ENCODE measurements at regions not wholly inside any gene's neighbourhood (a gene's known extent, or its start where the extent isn't known, plus 50 kb on each side); places are given as distances from the start of the nearest gene placed in this dataset.

DNA sequence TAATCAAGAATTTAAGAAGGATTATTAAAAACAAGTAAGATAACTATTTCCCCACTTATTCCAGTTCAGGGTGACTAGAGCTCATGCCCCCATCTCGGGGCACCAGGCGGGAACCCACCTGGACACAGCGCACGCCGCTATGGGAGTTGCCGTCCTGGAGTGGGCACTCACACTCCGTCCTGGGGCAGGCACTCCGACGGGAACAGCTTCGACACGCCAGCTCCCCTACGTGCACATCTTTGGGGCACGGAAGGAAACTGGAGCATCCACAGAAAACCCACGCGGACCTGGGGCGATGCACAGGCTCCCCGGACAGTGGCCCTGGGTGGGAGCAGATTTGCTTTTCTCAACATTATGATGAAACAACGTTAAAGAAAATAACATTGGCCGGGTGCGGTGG is 52.0 kb upstream of the GATA5 start:
- FAIRE-seq, result no peak
- DNase-seq (ENCODE audit: extremely low spot score, insufficient read length, low read depth), result no peak

DNA sequence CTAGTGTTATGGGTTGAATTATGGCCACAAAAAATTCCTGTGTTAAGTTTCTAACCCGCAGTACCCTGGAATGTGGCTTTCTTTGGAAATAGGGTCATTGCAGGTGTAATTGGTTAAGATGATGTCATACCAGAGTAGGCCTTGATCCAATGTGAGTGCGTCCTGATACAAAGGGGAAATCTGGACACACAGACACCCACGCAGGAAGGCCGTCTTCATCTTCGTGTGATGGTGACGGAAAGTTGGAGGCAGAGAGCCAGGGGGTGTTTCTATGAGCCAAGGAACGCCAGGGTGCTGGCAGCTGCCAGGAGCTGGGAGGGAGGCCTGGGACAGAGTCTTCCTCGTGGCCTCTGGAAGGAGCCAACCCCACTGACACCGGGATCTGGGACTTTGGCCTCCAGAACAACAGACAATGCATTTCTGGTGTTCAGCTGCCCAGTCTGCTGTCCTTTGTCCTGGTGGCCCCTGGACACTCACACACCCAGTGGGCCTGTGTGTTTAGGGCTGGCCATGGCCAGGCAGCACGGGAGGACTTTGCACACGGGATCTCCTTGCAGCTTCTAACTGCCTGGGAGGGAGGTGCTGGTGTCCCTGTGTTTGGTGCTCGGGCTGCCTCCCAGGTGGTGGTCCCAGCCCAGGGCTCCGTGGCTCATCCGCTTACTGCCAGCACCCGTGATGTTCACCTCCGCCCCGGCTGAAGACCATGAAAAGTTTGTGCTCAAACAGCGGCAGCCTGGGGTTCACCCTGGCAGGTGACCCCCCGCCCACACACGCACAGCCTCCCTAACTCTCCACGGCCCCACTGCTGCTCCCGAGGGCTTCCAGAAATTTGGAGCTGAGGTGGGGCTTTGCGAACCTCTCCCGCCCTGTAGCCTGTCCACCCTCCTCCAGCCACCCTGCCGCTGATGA is 53.4 kb upstream of the GATA5 start:
- FAIRE-seq (no peak), DNase-seq (ENCODE audit: extremely low spot score, insufficient read length, low read depth) (no peak)

- DNase-seq (ENCODE audit: extremely low spot score, insufficient read length, low read depth) (no peak), FAIRE-seq (no peak)
These were observed 54.3 kb upstream of the GATA5 start for GRCh38 chr20:62529896-62530642.

DNA sequence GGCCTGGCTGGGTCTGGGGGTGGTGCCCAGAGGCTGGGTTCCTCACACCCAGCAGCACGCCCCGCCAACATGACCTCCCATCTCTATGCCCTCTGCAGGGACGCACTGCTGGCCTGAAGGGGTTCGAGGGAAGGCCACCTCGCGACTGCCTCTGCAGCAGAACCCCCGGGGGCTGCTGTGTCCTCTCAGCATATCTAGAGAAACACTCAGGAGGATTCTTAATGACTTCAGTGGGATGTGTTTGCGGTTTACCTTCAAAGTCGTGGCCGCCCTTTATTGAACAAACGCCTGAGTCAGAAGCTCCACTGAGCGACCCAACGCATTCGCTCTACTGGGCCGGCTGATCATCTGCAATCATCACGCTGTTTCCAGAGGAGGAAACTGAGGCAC is 54.8 kb upstream of the GATA5 start:
- DNase-seq (ENCODE audit: extremely low spot score, insufficient read length, low read depth) (no peak), FAIRE-seq (no peak)

DNA sequence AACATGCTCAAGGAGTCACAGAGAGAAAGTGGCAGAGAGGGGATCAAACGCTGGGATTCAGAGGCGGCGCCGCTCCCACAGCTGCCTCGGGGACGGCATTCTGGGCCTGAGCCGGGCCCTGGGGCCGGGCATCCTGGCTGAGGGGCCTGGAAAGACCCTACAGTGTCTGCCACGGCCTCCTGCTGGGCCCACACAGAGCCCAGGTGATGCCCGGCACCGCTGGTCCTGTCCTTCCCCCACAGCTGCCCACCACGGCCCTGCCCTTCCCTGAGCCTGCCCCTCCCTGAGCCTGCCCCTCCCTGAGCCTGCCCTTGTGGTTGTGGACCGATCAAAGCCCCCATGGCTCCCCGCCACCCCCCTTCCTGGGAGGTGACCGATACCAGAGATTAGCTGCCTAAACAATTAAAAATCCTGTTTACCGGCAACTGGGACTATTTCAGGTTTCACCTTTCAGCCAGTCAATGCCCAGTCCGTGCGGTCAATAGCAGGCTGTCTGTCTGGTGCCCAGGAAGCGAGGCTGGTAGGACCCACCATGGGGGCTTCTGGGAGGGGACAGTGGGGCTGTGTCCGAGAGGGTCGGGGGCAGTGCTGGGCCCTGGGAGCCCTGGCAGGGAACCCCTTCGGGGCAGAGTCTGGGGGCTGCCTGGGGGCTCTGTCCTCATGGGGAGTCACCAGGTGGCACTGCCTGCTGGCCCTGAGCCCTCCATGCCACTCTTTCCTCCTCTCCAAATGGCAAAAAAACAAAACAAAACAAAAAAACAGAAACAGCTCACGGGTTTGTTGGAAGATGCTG is 55.4 kb upstream of the GATA5 start:
- FAIRE-seq (no peak), DNase-seq (ENCODE audit: extremely low spot score, insufficient read length, low read depth) (no peak)

- DNase-seq (ENCODE audit: extremely low spot score, insufficient read length, low read depth), result no peak
- FAIRE-seq, result no peak
These were observed 57.1 kb upstream of the GATA5 start for GRCh38 chr20:62532921-62533320.

GRCh38 chr20:62533591-62534495 is 58.0 kb upstream of the GATA5 start:
- FAIRE-seq (no peak), DNase-seq (ENCODE audit: extremely low spot score, insufficient read length, low read depth) (no peak)

DNA sequence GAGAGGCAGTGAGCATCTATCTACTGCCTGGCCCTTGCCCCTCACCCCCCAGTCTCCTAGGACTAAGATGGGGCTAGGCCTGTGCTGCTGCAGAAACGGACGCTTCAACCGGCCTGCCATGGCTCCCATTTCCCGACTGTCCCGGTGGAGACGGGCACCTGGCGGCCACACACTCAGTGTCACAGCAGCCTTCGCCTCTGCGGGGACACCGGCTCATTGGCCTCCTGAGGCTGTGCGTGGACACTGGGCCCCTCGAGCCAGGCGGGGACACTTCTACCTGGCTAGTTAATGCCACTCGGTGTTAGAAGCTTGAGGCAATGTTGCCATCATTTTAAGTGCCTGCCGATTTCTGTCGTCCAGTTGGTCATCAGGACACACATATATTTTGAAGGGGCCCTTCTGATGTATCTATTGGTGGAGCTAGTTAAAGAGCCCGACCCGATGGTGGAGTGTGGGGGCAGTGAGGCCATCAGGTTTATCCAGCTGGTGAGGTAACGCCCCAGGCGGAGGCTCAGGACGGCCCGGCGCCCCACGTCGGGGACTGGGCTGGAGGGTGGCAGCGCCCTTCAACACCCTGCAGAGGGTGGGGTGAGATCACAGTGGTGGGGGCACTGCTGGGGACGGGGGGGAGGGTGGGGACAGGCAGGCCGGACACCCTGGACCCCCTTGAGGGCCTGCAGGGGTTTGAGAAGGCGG is 58.9 kb upstream of the GATA5 start:
- FAIRE-seq (no peak), DNase-seq (ENCODE audit: extremely low spot score, insufficient read length, low read depth) (no peak)

DNA sequence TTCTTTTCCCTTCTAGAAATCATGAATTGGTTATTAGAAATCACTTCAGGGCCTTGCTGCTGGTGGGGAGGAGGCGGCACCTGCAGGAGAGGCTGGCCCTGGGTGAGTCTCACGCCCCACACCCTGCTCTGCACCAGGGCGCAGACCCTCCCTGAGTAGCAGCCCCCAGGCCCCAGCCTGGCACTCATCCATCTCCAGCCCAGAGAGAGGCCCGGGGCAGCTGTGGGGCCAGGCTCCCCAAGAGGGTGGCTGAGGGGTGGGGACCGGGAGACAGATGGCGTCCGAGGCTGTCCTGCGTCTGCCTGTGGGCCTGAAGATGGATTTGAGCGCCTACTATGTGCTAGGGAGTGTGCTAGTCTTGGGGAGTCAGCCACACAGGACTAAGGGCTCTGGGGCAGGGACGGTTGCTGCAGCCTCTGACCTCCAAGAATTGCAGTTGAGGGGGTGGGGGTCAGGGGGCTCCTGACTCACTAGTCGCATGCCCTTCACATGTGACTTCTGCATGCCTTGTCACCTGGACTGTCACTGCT is 59.6 kb upstream of the GATA5 start:
- DNase-seq (ENCODE audit: extremely low spot score, insufficient read length, low read depth) (no peak), FAIRE-seq (no peak)

DNA sequence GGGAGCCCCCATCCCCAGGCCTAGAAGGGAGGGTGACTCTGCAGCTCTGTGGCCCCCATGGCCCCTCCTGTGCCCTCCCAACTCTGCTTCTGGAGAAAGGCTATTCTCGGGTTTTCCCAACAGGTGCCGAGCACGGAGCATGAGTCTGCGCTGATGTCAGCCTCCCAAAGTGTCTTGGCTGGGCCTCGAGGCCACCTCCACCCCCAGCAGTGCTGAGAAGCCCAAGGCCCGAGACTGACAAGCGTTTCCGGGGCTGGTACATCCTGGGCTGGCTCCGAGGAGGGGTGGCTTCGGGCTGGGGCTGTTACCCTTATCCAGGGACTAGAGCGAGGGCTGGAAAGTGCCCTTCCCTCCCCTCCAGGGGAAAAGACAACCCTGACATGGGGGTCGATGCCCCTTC is 60.2 kb upstream of the GATA5 start:
- DNase-seq (ENCODE audit: extremely low spot score, insufficient read length, low read depth) (no peak), FAIRE-seq (no peak)

DNA sequence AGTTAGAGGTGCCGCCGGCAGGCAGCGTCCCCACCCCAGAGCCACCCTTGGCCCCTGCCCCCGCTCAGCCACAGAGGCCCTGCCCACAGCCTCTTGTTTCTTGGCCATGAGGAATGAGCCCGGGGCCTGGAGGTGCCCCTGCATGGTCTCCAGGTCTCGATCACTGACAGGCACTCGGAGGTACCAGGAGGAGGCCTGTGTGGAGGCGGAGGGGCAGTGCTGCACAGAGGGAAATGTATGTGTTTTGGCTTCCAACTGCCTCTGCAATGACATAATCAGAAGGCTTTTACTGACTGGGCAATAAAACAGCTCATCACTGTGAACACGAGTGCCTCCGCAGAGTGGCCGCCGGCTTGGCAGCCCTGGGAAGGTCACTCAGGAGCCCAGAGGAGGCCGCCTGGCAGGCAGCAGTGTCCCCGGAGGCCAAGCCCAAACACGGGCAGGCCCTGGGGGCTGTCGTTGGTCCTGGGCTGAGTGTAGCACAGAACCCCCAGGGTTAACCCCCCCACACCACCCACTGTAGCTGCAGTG is 61.1 kb upstream of the GATA5 start:
- no peak for DNase-seq (ENCODE audit: extremely low spot score, insufficient read length, low read depth)
- FAIRE-seq, result no peak

DNA sequence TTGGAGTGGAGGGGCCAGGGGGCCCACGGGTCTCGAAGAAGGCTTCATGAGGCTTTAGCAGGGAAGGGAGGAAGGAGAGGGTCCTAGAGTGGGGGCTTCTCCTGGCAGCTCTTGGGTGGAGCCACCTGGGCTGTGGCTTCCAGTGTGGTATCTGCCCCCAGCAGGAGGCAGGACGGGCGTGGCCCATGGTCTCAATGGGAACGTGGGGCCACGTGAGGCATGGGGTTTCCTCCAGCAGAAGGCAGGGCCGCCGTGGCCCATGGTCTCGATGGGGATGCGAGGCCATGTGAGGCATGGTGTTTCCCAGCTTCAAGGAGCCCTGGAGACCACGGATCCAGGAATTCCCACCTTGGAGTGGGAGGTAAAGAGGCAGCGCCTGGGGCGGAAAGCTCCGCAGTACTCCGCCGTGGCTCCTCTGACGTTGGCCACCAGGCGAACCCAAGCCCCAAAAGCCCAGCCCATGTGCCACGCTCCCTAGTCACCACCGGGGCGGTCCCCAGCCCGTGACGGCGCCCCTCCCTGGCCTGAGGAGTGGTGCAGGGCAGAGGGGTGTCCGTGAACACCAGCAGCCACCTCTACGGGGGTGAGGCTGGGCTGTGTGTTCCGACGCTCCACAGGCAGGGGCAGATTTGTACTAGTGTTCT is 62.0 kb upstream of the GATA5 start:
- DNase-seq (ENCODE audit: extremely low spot score, insufficient read length, low read depth) (no peak), FAIRE-seq (no peak)

DNA sequence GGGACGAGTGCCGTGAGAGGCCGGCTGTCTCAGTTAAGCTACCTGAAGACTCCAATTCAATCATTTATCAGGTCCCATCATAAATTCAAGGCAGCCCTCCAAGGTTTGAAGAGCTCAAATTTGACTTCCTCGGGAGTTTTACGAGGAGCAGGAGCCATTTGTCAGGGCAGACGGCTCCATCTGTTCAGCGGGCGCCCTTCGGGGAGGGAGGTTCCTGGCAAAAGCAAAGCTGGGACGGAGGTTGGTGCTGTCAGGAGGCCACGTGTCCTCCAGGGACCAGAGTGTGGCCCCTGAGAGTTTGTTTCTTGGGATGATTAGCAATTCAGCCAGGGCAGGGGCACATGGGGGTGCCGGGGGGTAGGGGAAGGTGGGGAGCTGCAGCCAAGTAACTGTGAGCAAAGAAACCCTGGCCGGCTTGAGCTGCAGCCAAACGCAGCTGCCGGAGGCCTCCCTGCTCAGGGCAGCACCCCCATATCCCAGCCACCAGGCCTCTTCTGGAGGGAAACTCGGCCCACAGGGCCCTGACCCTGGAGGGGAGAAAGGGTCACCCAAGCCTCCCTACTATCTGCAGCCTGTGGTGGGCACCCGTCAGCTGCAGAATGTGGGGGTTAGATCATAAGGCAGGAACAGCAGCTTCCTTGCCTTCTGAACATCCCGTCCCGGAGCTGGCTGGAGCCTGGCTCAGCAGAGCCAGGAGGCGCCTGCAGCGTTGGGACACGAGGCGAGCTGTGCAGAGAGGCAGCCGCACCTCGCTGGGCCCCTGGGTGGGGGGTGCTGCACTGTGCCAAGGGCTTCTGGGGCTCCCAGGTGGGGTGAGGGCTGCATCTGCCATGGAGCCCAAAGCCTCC is 63.6 kb upstream of the GATA5 start:
- FAIRE-seq, result no peak
- no peak for DNase-seq (ENCODE audit: extremely low spot score, insufficient read length, low read depth)

GRCh38 chr20:62540504-62540903 is 64.7 kb upstream of the GATA5 start:
- no peak for DNase-seq (ENCODE audit: extremely low spot score, insufficient read length, low read depth)
- no peak for FAIRE-seq

GRCh38 chr20:62542862-62543261 is 67.1 kb upstream of the GATA5 start:
- no peak for FAIRE-seq
- no peak for DNase-seq (ENCODE audit: extremely low spot score, insufficient read length, low read depth)

- no peak for FAIRE-seq
These were observed 67.9 kb upstream of the GATA5 start for GRCh38 chr20:62543470-62544302.

More at GRCh38 chr20:62543470-62544302, 67.9 kb upstream of the GATA5 start:
- DNase-seq (ENCODE audit: extremely low spot score, insufficient read length, low read depth), result no peak
